ENCODE measurements at regions not wholly inside any gene's neighbourhood (a gene's known extent, or its start where the extent isn't known, plus 50 kb on each side); places are given as distances from the start of the nearest gene placed in this dataset.

GRCh38 chr12:75683220-75683619, 171.8 kb upstream of the KRR1 start:
- ATAC-seq: no peak

GRCh38 chr12:75677522-75677921, 166.1 kb upstream of the KRR1 start:
- ATAC-seq: no peak
- TF ChIP-seq PPARA (CRISPR knock-in tag; IDR thresholded peaks at IDR 0.05; ENCODE audit: borderline replicate concordance) (no peak), PATZ1 (CRISPR knock-in tag; IDR thresholded peaks at IDR 0.05; ENCODE audit: borderline replicate concordance) (no peak), TSHZ2 (CRISPR knock-in tag; IDR thresholded peaks at IDR 0.05) (no peak), ZNF565 (CRISPR knock-in tag; conservative IDR thresholded peaks at IDR 0.05; ENCODE audit: low read depth) (no peak), CSRNP3 (CRISPR knock-in tag; IDR thresholded peaks at IDR 0.05) (no peak), CSDC2 (CRISPR knock-in tag; IDR thresholded peaks at IDR 0.05) (no peak), TCF4 (CRISPR knock-in tag; IDR thresholded peaks at IDR 0.05; ENCODE audit: borderline replicate concordance) (no peak), BACH2 (CRISPR knock-in tag; IDR thresholded peaks at IDR 0.05; ENCODE audit: borderline replicate concordance) (no peak), ZFP30 (CRISPR knock-in tag; IDR thresholded peaks at IDR 0.05) (no peak), ZNF70 (CRISPR knock-in tag; IDR thresholded peaks at IDR 0.05) (no peak)

More at GRCh38 chr12:75683220-75683619, 171.8 kb upstream of the KRR1 start:
- no peak for TF ChIP-seq POU6F1 (CRISPR knock-in tag; IDR thresholded peaks at IDR 0.05; ENCODE audit: borderline replicate concordance, low read depth)
- TF ChIP-seq ESRRG (CRISPR knock-in tag; IDR thresholded peaks at IDR 0.05): no peak
- no peak for TF ChIP-seq OSR1 (CRISPR knock-in tag; IDR thresholded peaks at IDR 0.05)
- TF ChIP-seq ISL1 (CRISPR knock-in tag; IDR thresholded peaks at IDR 0.05): no peak
- no peak for TF ChIP-seq TSHZ2 (CRISPR knock-in tag; IDR thresholded peaks at IDR 0.05)
- TF ChIP-seq RARB (CRISPR knock-in tag; IDR thresholded peaks at IDR 0.05): no peak
- no peak for TF ChIP-seq CREB5 (CRISPR knock-in tag; IDR thresholded peaks at IDR 0.05; ENCODE audit: low read depth)

- no peak for ATAC-seq
- TF ChIP-seq ZNF70 (CRISPR knock-in tag; IDR thresholded peaks at IDR 0.05): no peak
- TF ChIP-seq POU6F1 (CRISPR knock-in tag; IDR thresholded peaks at IDR 0.05; ENCODE audit: borderline replicate concordance, low read depth): no peak
- TF ChIP-seq ISL1 (CRISPR knock-in tag; IDR thresholded peaks at IDR 0.05): no peak
- no peak for TF ChIP-seq CREB5 (CRISPR knock-in tag; IDR thresholded peaks at IDR 0.05; ENCODE audit: low read depth)
- no peak for TF ChIP-seq PATZ1 (CRISPR knock-in tag; IDR thresholded peaks at IDR 0.05; ENCODE audit: borderline replicate concordance)
- TF ChIP-seq CSRNP3 (CRISPR knock-in tag; IDR thresholded peaks at IDR 0.05): no peak
- TF ChIP-seq ZFP30 (CRISPR knock-in tag; IDR thresholded peaks at IDR 0.05): no peak
- TF ChIP-seq ZNF8 (CRISPR knock-in tag; IDR thresholded peaks at IDR 0.05): no peak
- TF ChIP-seq PPARA (CRISPR knock-in tag; IDR thresholded peaks at IDR 0.05; ENCODE audit: borderline replicate concordance): no peak
These were observed 163.0 kb upstream of the KRR1 start for GRCh38 chr12:75674393-75674792.

Data from SK-N-SH treated with all-trans-retinoic acid at 6 μM for 48 hours (cell line).